ENCODE measurements at regions not wholly inside any gene's neighbourhood (a gene's known extent, or its start where the extent isn't known, plus 50 kb on each side); places are given as distances from the start of the nearest gene placed in this dataset.

- TF ChIP-seq, protein P1, sequence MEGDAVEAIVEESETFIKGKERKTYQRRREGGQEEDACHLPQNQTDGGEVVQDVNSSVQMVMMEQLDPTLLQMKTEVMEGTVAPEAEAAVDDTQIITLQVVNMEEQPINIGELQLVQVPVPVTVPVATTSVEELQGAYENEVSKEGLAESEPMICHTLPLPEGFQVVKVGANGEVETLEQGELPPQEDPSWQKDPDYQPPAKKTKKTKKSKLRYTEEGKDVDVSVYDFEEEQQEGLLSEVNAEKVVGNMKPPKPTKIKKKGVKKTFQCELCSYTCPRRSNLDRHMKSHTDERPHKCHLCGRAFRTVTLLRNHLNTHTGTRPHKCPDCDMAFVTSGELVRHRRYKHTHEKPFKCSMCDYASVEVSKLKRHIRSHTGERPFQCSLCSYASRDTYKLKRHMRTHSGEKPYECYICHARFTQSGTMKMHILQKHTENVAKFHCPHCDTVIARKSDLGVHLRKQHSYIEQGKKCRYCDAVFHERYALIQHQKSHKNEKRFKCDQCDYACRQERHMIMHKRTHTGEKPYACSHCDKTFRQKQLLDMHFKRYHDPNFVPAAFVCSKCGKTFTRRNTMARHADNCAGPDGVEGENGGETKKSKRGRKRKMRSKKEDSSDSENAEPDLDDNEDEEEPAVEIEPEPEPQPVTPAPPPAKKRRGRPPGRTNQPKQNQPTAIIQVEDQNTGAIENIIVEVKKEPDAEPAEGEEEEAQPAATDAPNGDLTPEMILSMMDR (IDR thresholded peaks at IDR 0.05) = no peak
- TF ChIP-seq EZH2 (IDR thresholded peaks at IDR 0.05) (no peak), EZH2phosphoT487 (IDR thresholded peaks at IDR 0.05) (no peak)
Measured at GRCh38 chr1:191142748-191143147, 665.1 kb upstream of the BRINP3 start.
